ENCODE measurements at regions not wholly inside any gene's neighbourhood (a gene's known extent, or its start where the extent isn't known, plus 50 kb on each side); places are given as distances from the start of the nearest gene placed in this dataset.

DNA sequence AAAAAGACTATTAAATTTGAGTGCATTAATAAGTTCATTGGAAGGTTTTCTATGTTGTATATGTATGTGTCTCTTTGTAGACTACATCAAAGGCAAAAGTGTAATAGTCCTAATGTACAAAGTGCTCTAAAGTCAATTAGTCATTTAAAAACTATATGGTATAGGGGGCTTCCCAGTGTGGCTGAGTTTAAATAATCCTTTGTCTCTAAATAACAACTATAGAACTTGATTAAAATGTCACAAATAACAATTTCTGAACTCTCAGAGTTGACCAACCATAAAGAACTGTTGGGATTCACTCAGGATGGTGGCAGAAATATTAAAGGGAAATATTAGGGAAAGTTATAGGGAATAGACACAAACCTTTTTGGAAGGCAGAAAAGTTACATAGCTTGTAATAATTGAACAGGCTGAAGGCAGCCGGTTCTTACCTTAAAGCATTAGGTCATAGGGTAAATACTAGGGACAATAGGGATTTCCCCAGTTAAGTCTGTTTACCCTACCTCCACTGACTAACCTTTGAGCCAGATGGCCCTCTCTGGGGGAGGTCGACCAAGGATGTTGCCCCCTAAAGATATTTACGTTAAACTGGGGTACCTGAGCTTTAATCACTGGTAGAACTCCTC, 1054.2 kb downstream of the ARAP2 start:
- H3K9me2 ChIP-seq (replicated peaks; ENCODE audit: low read depth, low read length) = no peaks in the 10 kb centered on the region
- no peaks in the 10 kb centered on the region for H4K20me1 ChIP-seq (ENCODE audit: insufficient read depth, low read length, poor library complexity, severe bottlenecking)
- no peak overlapping the region for H3K9ac ChIP-seq (ENCODE audit: low read depth, low read length, poor library complexity, severe bottlenecking)
- no peaks in the 10 kb centered on the region for H3F3A ChIP-seq (ENCODE audit: low read depth)
- no peak overlapping the region for H3K4me3 ChIP-seq (ENCODE audit: low read length, poor library complexity, severe bottlenecking)
- no peaks in the 10 kb centered on the region for H3K79me2 ChIP-seq (ENCODE audit: insufficient read depth, low read length)
- no peak overlapping the region for H2AFZ ChIP-seq (ENCODE audit: low read length)
- H3K4me1 ChIP-seq (ENCODE audit: insufficient read depth, low read length, poor library complexity, severe bottlenecking) = no peaks in the 10 kb centered on the region
- H3K27me3 ChIP-seq (ENCODE audit: insufficient read depth, low read length, poor library complexity, severe bottlenecking) = no peaks in the 10 kb centered on the region
- no peak overlapping the region for H3K4me2 ChIP-seq (ENCODE audit: low read depth, low read length, poor library complexity, severe bottlenecking)
- H3K9me3 ChIP-seq (ENCODE audit: insufficient read depth, low read depth, low read length) = no peaks in the 10 kb centered on the region
- TF ChIP-seq, protein P1, sequence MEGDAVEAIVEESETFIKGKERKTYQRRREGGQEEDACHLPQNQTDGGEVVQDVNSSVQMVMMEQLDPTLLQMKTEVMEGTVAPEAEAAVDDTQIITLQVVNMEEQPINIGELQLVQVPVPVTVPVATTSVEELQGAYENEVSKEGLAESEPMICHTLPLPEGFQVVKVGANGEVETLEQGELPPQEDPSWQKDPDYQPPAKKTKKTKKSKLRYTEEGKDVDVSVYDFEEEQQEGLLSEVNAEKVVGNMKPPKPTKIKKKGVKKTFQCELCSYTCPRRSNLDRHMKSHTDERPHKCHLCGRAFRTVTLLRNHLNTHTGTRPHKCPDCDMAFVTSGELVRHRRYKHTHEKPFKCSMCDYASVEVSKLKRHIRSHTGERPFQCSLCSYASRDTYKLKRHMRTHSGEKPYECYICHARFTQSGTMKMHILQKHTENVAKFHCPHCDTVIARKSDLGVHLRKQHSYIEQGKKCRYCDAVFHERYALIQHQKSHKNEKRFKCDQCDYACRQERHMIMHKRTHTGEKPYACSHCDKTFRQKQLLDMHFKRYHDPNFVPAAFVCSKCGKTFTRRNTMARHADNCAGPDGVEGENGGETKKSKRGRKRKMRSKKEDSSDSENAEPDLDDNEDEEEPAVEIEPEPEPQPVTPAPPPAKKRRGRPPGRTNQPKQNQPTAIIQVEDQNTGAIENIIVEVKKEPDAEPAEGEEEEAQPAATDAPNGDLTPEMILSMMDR (conservative IDR thresholded peaks at IDR 0.05; ENCODE audit: low read length) = no peak
- no peak for TF ChIP-seq EZH2phosphoT487 (IDR thresholded peaks at IDR 0.05; ENCODE audit: borderline replicate concordance)
- H3K36me3 ChIP-seq (ENCODE audit: insufficient read depth, low read length) = no peaks in the 10 kb centered on the region

DNA sequence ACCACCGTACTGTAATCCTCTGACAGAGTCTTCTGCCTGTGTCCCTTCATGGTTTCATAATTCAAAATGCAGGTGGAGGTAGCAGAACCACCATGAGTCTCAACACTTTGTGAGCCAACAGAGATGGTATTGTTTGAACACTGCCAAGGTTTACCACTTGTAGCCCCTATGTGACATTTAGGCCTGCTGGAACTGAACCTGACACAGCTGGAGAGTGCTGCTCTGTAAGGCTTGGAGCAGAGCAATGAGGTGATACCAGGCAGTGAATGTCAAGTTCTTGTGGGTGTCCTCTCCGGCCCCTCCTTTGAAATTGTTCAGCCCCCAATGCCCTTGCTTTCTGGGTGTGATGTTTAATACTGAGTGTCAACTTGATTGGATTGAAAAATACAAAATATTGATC, 1042.9 kb downstream of the ARAP2 start:
- Histone ChIP-seq H3K9me3 (ENCODE audit: insufficient read depth, low read depth, low read length) (no peaks in the 10 kb centered on the region), H3K27me3 (ENCODE audit: insufficient read depth, low read length, poor library complexity, severe bottlenecking) (no peaks in the 10 kb centered on the region), H3K4me1 (ENCODE audit: insufficient read depth, low read length, poor library complexity, severe bottlenecking) (no peaks in the 10 kb centered on the region), H3K36me3 (ENCODE audit: insufficient read depth, low read length) (no peaks in the 10 kb centered on the region), H2AFZ (ENCODE audit: low read length) (no peak overlapping the region), H3K9me2 (replicated peaks; ENCODE audit: low read depth, low read length) (no peaks in the 10 kb centered on the region; the same call in 1 of the 2 replicates), H3K4me3 (ENCODE audit: low read length, poor library complexity, severe bottlenecking) (no peak overlapping the region), H3K79me2 (ENCODE audit: insufficient read depth, low read length) (no peaks in the 10 kb centered on the region), H3F3A (ENCODE audit: low read depth) (no peaks in the 10 kb centered on the region), H3K9ac (ENCODE audit: low read depth, low read length, poor library complexity, severe bottlenecking) (no peak overlapping the region), H4K20me1 (ENCODE audit: insufficient read depth, low read length, poor library complexity, severe bottlenecking) (no peaks in the 10 kb centered on the region), H3K4me2 (ENCODE audit: low read depth, low read length, poor library complexity, severe bottlenecking) (no peak overlapping the region)
- no peak for TF ChIP-seq EZH2phosphoT487 (IDR thresholded peaks at IDR 0.05; ENCODE audit: borderline replicate concordance)
- TF ChIP-seq, protein P1 (conservative IDR thresholded peaks at IDR 0.05; ENCODE audit: low read length) = no peak

DNA sequence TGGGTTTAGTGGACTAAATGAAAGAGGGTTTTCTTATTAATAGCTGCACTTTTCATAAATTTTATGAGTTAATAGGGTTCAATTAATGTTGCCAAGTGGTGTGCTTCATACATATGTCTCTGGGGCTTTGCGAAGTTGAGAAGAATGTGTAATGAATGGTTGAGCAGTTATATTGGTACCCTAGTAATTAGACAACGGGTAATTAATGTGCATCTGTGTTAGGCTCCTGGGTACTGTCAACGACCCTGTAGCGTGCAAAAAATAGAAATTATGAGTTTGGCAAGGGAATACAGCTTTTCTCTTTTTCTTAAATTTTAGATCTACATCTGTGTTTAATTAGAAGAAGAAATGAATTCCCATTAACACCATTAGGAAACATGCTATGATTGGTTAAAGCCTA, 1027.7 kb downstream of the ARAP2 start:
- TF ChIP-seq, protein P1 (conservative IDR thresholded peaks at IDR 0.05; ENCODE audit: low read length) = no peak
- TF ChIP-seq EZH2phosphoT487 (IDR thresholded peaks at IDR 0.05; ENCODE audit: borderline replicate concordance) = no peak
- no peaks in the 10 kb centered on the region for H3K9me2 ChIP-seq (replicated peaks; ENCODE audit: low read depth, low read length)

More for the DNA sequence above, 1027.7 kb downstream of the ARAP2 start:
- Histone ChIP-seq H3K27me3 (ENCODE audit: insufficient read depth, low read length, poor library complexity, severe bottlenecking) (no peaks in the 10 kb centered on the region), H3K4me3 (ENCODE audit: low read length, poor library complexity, severe bottlenecking) (no peak overlapping the region), H2AFZ (ENCODE audit: low read length) (no peak overlapping the region), H3K9ac (ENCODE audit: low read depth, low read length, poor library complexity, severe bottlenecking) (no peak overlapping the region), H3K9me3 (ENCODE audit: insufficient read depth, low read depth, low read length) (no peaks in the 10 kb centered on the region), H3F3A (ENCODE audit: low read depth) (no peaks in the 10 kb centered on the region), H4K20me1 (ENCODE audit: insufficient read depth, low read length, poor library complexity, severe bottlenecking) (no peaks in the 10 kb centered on the region), H3K4me1 (ENCODE audit: insufficient read depth, low read length, poor library complexity, severe bottlenecking) (no peaks in the 10 kb centered on the region), H3K79me2 (ENCODE audit: insufficient read depth, low read length) (no peaks in the 10 kb centered on the region), H3K4me2 (ENCODE audit: low read depth, low read length, poor library complexity, severe bottlenecking) (no peak overlapping the region), H3K36me3 (ENCODE audit: insufficient read depth, low read length) (no peaks in the 10 kb centered on the region)

Data from Loucy (cell line).